Renal cortical epithelial cell (primary cell): ENCODE measurements at regions not wholly inside any gene's neighbourhood (a gene's known extent, or its start where the extent isn't known, plus 50 kb on each side); places are given as distances from the start of the nearest gene placed in this dataset.

Experiments used
- DNase-seq: peaks from one replicate; pipeline ENCODE4 v3.0.0-alpha.2; 2011; ENCODE audit warnings: low read depth

DNA sequence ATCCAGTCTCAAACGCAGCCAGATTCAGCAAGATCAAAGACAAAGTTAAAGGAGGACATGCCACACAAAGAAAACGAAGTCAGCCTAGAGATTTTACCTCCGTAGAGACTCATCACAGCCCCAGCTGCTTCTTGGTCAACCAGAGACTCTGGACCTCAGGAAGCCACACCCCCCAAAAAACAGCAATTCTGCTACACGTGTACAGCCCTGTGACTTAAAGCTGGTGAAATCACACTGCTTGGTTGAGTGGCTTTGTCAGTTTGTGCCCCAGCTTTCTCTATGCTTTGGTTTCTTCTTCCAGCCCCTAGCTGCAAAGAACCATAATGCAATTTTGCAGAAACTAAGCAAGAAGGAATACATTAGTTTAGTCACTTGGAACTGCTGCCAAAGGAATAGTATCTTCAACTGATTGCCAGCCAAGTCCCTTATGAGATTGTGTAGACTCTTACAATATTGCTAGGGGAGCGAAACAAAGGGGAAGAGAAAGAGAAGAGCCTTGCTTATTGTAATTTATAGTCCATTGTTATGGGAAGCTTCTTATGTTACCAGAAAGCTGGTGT lies 158.8 kb upstream of the ZNF462 start:
- DNase-seq: no peak

- DNase-seq: no peak
Measured at GRCh38 chr9:106707291-106707690, 155.7 kb upstream of the ZNF462 start.

- no peak for DNase-seq
Measured at GRCh38 chr9:106707738-106708474, 155.1 kb upstream of the ZNF462 start.

- peak; percentile 64 for DNase-seq
Measured at GRCh38 chr9:106708475-106709146, 154.4 kb upstream of the ZNF462 start.

- no peak for DNase-seq
Measured at GRCh38 chr9:106712279-106712678, 150.7 kb upstream of the ZNF462 start.

- DNase-seq: no peak
Measured at GRCh38 chr9:106713206-106713605, 149.8 kb upstream of the ZNF462 start.

DNA sequence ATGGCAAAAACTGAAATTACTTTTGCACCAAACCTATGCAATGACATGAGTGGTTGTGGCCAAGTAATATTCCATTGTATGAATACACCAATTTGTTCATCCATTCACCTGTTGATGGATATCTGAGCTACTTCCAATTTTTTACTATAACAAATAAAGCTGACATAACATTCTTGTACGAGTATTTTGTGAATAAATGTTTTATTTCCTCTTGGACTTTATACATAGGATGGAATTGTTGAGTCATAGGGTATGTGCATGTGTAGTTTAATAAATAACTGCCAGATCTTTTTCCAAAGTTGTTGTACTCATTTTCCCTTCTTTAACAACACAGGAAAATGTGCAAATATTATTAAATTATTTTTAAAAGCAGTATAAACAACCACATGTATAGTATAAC lies 146.1 kb upstream of the ZNF462 start:
- DNase-seq: peak; percentile 82

DNA sequence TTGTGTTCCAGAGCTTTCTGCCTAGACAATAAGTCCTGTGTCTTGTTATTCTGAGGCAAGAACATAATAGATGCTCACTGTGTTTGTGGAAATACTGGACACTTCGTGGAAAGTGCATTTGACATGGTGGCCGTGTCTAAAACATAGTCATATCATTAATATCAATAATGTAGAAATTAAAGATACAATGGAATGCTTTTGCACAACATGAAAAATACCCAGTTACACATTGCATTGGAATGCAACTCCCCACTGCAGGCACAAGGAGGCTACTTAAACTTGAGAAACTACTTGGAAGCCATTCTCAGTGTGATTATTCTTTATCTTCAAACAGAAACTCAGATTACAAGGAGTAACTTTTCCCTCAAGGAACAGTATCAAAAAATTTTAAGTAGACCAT lies 145.3 kb upstream of the ZNF462 start:
- DNase-seq: peak; percentile 90

- peak; percentile 76 for DNase-seq
Measured at GRCh38 chr9:106718936-106719335, 144.0 kb upstream of the ZNF462 start.

DNA sequence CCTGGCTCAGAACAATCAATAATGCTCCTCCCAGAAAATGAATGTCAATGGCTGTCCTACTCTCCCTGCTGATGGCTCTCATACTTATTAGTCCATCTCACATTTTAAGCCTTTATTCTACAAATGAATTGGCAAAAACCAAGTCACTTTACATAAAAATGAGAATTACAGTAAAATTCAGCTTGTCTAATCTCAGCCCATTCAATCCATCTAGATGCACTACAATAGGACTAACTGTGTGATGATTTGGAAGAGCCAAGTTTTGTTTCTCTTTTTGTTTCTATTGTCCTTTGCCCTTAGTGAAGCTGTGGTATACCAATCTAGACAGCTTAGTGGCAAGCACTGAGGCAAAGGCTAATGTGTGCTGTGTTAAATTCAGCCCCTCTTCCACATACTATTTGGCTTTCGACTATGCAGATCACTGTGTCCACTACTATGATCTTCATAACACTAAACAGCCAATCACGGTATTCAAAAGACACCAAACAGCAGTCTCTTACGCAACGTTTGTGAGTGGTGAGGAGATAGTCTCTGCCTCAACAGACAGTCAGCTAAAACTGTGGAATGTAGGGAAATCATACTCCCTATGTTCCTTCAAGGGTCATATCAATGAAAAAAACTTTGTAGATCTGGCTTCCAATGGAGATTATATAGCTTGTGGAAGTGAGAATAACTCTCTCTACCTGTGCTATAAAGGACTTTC lies 140.8 kb upstream of the ZNF462 start:
- DNase-seq: no peak

- no peak for DNase-seq
Measured at GRCh38 chr9:106723926-106724325, 139.0 kb upstream of the ZNF462 start.

- no peak for DNase-seq
Measured at GRCh38 chr9:106724566-106724965, 138.4 kb upstream of the ZNF462 start.

GRCh38 chr9:106726070-106726815 lies 136.7 kb upstream of the ZNF462 start:
- DNase-seq: no peak

GRCh38 chr9:106727969-106728368 lies 135.0 kb upstream of the ZNF462 start:
- no peak for DNase-seq

DNA sequence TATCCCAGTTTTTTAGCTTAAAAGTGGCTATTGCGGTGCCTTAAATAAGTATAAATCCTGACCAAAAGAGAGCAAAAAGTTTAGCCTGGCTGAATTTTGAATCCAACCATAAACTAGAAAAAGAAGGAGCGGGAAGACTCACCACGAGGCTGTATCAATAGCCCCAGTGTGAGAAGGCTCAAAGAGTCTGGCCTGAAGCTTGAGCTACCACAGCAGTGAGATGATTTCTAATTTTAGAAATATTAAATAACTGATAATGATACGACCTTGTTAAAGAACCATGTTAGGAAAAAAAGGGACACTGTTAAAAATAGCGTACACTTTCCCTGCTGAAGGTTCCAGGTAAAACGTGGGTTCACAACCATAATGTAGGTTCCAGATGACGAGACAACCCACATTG lies 134.1 kb upstream of the ZNF462 start:
- DNase-seq: no peak

DNA sequence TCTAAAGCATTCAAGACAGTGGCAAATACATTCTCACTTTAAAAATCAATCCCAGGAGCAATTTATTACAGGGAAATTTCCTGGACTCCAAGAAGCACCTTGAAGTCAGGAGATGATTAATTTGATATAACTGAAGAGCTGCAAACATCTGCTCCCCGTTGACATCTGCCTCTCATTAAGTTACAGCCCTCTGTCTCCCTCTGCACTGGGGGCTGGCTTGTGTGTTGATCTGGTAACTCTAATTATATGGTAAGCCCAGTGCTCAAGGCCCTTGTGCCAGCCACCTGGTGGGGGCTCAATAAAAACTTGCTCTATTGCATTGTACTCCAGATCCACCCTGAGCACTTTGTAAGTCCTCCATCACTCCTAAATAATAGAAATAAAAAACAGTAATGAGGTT lies 131.1 kb upstream of the ZNF462 start:
- no peak for DNase-seq

- no peak for DNase-seq
Measured at GRCh38 chr9:106733828-106734380, 129.1 kb upstream of the ZNF462 start.

GRCh38 chr9:106737516-106737915 lies 125.5 kb upstream of the ZNF462 start:
- DNase-seq: no peak

DNA sequence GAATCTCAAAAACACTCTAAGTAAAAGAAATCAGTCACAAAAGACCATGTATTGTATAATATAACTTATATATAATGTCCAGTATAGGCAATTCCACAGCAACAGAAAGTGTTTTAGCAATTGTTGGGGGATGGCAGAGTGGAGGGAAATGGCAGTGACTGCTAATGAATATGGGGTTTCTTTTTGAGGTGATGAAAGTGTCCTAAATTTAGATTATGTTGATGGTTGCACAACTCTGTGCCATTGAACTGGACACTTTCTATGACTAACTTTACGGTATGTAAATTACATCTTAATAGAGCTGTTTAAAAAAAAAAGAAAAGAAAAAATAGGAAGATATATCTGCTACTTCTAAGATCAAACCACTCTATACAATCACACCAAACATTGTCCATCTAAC lies 124.9 kb upstream of the ZNF462 start:
- DNase-seq: no peak

GRCh38 chr9:106745457-106745856 lies 117.5 kb upstream of the ZNF462 start:
- DNase-seq: no peak

GRCh38 chr9:106745876-106746275 lies 117.1 kb upstream of the ZNF462 start:
- DNase-seq: no peak

- DNase-seq: no peak
Measured at GRCh38 chr9:106751681-106752080, 111.3 kb upstream of the ZNF462 start.
